BLaER1 treated with 17β-estradiol and CSF1 and Interleukin-3, amounts not matched to agents 10 nM and 100 nM (cell line): ENCODE measurements at regions not wholly inside any gene's neighbourhood (a gene's known extent, or its start where the extent isn't known, plus 50 kb on each side); places are given as distances from the start of the nearest gene placed in this dataset.

Experiments
- H3K27ac ChIP-seq, 11 experiments: shearing (Covaris generic); formaldehyde crosslinking; 2 replicates each; pipeline ENCODE4 v1.8.1; 2022
- H3K27me3 ChIP-seq, 11 experiments: shearing (Covaris generic); formaldehyde crosslinking; 2 replicates each; pipeline ENCODE4 v1.8.1; 2022
- H3K36me3 ChIP-seq, 11 experiments: shearing (Covaris generic); formaldehyde crosslinking; 2 replicates each; pipeline ENCODE4 v1.8.1; 2022
- H3K4me1 ChIP-seq, 10 experiments: shearing (Covaris generic); formaldehyde crosslinking; 2 replicates each; pipeline ENCODE4 v1.8.1; 2022
- H3K4me2 ChIP-seq, 11 experiments: shearing (Covaris generic); formaldehyde crosslinking; 2 replicates each; pipeline ENCODE4 v1.8.1; 2022
- H3K4me3 ChIP-seq, 10 experiments: shearing (Covaris generic); formaldehyde crosslinking; 2 replicates each; pipeline ENCODE4 v1.8.1; 2022
- H3K9ac ChIP-seq, 11 experiments: shearing (Covaris generic); formaldehyde crosslinking; 2 replicates each; pipeline ENCODE4 v1.8.1; 2022
- H3K9me3 ChIP-seq, 11 experiments: shearing (Covaris generic); formaldehyde crosslinking; replicated peaks in 1 of 11; 2 replicates each; pipeline ENCODE4 v1.8.1; 2022
- H4K20me1 ChIP-seq, 11 experiments: shearing (Covaris generic); formaldehyde crosslinking; 2 replicates each; pipeline ENCODE4 v1.8.1; 2022
- Cebpa-rat ChIP-seq, 11 experiments: shearing (Covaris generic); IDR thresholded peaks; 2 replicates each; pipeline ENCODE4 v1.8.1; 2022

DNA sequence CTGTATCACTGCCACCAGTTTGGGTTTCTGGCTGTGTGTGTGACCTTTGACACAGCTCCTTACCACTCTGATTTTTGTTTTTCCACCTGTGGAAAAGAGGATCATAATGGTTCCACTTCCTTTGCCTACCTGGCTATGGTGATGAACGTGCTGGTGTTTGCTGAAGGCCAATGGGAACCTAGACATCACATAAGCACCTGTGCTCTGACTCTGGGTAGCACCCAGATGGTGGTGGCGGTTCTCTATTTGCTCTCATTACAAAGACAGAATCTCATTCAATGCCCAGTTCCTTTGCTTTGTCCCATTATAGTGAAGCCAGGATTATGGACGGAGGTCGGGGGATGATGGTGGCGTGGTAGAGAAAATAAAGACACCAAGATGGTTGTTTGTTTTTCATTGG, 121.2 kb upstream of the GATA6 start:
- no peak overlapping the region for H3K4me2 ChIP-seq
- H4K20me1 ChIP-seq: no peaks in the 10 kb centered on the region
- no peak for TF ChIP-seq Cebpa-rat (IDR thresholded peaks at IDR 0.05)
- no peak overlapping the region for H3K27ac ChIP-seq
- no peaks in the 10 kb centered on the region for H3K4me1 ChIP-seq
- H3K4me3 ChIP-seq: no peak overlapping the region
- no peaks in the 10 kb centered on the region for H3K36me3 ChIP-seq
- no peaks in the 10 kb centered on the region for H3K27me3 ChIP-seq
- peaks cover 0 to 9% (median 0%) of the 10 kb centered on the region in 11 experiments; a peak in 3 of 22 replicates for H3K9me3 ChIP-seq
- no peak overlapping the region for H3K9ac ChIP-seq

DNA sequence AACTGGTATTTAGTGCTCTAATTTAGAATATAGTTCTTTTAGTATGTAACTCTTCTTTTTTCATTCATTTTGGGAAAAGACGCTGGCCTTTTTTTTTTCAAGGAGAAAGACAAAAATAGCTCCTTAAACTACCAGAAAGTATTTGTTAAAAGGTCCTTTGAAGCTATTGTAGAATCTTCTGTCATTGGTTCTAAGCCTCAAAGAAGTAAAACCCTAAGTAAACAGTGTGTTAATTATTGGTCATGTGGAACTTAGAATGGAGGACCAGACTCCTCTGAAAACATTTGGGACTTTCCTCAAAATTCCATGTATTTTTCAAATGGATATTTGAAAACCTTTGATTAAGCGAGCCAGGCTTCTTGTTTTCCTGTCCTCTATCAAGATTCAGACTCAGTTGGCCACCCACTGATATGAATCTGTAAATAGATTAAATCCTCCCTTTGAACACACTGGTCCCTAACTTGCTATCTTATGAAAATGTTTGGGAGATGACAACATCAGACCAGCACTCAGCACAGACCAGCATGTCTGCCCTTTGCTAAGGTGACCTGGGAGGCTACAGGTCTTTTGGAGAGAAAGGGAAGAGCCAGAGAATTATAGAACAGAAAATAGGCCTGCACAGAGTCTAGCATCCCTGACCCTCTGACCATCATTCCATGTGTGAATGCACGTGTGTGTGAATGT, 120.3 kb upstream of the GATA6 start:
- Histone ChIP-seq H3K36me3 (no peaks in the 10 kb centered on the region), H3K27me3 (no peaks in the 10 kb centered on the region), H3K4me1 (no peaks in the 10 kb centered on the region), H3K9me3 (peaks cover 0 to 12% (median 0%) of the 10 kb centered on the region in 11 experiments; a peak in 4 of 22 replicates), H3K4me2 (no peak overlapping the region), H4K20me1 (no peaks in the 10 kb centered on the region), H3K27ac (no peak overlapping the region), H3K4me3 (no peak overlapping the region), H3K9ac (no peak overlapping the region)
- TF ChIP-seq Cebpa-rat (IDR thresholded peaks at IDR 0.05): no peak

DNA sequence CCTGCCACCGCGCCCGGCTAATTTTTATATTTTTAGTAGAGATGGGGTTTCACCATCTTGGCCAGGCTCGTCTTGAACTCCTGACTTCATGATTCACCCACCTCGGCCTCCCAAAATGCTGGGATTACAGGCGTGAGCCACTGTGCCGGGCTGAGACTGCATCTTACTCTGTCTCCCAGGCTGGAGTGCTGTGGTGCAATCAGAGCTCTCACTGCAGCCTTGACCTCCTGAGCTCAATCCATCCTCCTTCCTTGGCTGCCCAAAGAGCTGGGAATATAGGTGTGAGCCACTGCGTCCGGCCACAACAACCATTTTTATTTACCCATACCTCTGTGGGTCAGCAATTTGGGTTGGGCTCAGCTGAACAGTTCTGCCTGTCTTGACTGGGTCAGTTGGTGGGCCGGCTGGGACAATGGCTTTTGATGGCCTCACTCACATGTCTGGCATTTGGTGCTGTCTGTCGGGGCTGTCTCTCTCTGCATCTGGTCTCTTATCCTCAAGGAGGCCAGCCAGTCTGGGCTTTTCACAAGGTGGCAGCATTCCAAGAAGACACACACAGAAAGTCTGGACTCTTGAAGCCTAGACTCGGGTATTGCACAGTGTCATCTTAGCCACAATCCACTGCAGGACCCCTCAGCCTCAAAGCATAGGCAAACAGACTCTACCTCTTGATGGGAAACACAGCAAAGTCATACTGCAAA, 116.8 kb upstream of the GATA6 start:
- Histone ChIP-seq H3K4me1 (no peaks in the 10 kb centered on the region), H3K27me3 (no peaks in the 10 kb centered on the region), H3K4me3 (no peak overlapping the region), H4K20me1 (no peaks in the 10 kb centered on the region), H3K9me3 (peaks cover 0 to 31% (median 9%) of the 10 kb centered on the region in 11 experiments; a peak in 8 of 22 replicates), H3K9ac (no peak overlapping the region), H3K27ac (no peak overlapping the region), H3K36me3 (no peaks in the 10 kb centered on the region), H3K4me2 (no peak overlapping the region)
- TF ChIP-seq Cebpa-rat (IDR thresholded peaks at IDR 0.05): no peak

DNA sequence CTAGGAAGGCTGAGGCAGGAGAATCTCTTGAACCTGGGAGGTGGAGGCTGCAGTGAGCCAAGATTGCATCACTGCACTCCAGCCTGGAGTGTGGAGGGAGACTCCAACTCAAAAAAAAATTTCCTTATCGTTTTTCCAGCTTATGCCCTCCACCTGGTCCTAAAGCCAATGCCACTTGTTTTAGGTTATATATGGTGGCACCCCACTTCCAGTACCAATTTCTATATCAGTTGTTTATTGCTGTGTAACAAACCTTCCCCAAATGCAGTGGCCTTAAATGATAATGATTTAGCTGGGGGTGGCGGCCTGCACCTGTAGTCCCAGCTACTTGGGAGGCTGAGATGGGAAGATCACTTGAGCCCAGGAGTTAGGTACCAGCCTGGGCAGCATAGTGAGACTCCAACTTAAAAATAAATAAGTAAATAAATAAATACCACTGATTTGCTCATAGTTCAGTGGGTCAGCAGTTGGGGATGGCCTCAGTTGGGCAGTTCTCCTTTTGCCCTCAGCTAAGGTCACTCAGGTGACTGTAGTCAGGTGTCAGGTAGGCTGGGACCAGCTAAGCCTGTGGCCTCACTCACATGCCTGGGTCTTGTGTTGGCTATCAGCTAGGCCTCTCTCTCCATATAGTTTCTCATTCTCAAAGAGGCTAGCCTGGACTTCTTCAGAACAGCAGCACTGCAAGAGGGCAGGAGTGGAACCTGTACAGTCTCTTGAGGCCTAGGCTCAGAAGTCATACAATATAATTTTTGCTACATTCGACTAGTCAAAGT, 113.7 kb upstream of the GATA6 start:
- Histone ChIP-seq H3K9ac (no peak overlapping the region), H3K27me3 (no peaks in the 10 kb centered on the region), H3K27ac (no peak overlapping the region), H3K4me2 (no peak overlapping the region), H3K9me3 (peaks cover 0 to 31% (median 9%) of the 10 kb centered on the region in 11 experiments; a peak in 8 of 22 replicates), H3K4me3 (no peak overlapping the region), H3K36me3 (no peaks in the 10 kb centered on the region), H3K4me1 (no peaks in the 10 kb centered on the region), H4K20me1 (no peaks in the 10 kb centered on the region)
- TF ChIP-seq Cebpa-rat (IDR thresholded peaks at IDR 0.05): no peak

DNA sequence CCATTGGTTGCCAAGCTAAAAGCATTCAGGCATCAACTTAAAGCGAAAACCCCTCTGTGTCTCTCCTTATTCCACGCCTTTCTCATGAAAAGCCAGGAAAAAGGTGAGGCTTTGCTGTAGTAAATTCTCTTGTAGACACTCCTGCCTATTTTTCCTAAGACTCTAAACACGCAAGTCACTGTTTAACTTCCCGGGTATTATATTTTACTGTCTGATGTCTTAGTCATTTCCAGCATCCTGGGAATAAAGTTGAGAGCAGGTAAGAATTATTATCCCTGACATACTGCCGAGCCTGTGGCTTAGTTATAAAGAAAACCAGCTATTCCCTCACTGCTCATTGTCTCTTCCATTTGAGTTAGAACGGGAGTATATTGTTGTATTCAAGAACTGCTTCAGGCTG, 112.4 kb upstream of the GATA6 start:
- peaks cover 0 to 31% (median 9%) of the 10 kb centered on the region in 11 experiments; a peak in 8 of 22 replicates for H3K9me3 ChIP-seq
- H3K27me3 ChIP-seq: no peaks in the 10 kb centered on the region
- no peak overlapping the region for H3K27ac ChIP-seq
- no peaks in the 10 kb centered on the region for H4K20me1 ChIP-seq
- no peaks in the 10 kb centered on the region for H3K4me1 ChIP-seq
- no peak for TF ChIP-seq Cebpa-rat (IDR thresholded peaks at IDR 0.05)
- H3K36me3 ChIP-seq: no peaks in the 10 kb centered on the region
- H3K4me2 ChIP-seq: no peak overlapping the region
- no peak overlapping the region for H3K9ac ChIP-seq
- H3K4me3 ChIP-seq: no peak overlapping the region

DNA sequence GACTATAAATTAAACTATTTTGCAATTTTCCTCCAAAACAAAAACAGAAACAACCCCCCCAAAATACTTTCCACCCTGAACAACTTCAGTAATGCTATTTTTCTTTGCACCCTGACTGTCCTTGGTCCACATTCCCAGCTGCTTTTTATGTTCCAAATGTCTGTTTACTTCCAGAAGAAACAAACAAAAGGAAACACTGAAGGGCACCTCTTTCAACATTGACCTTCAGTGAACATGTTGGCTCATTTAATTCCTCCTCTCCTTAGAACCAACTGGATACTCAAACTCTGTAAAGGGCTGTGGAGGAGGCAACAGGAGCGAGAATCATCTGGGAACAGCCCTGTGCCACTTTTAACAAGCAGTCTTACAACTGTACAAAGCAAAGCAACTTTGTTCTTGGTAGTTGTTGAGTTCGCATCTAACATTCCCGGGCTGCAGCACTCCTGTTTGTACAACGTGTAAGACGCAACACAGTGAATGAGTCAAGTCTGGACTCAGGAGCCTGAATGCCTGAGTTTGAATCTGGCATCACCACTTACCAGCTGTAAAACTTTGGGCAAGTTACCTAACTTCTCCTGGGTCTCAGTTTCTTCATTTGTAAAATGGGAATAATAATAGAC, 111.4 kb upstream of the GATA6 start:
- Histone ChIP-seq H3K36me3 (no peaks in the 10 kb centered on the region), H3K9me3 (peaks cover 0 to 23% (median 6%) of the 10 kb centered on the region in 11 experiments; a peak in 7 of 22 replicates), H3K4me1 (no peaks in the 10 kb centered on the region), H4K20me1 (no peaks in the 10 kb centered on the region), H3K4me2 (no peak overlapping the region), H3K27me3 (no peaks in the 10 kb centered on the region), H3K9ac (no peak overlapping the region), H3K4me3 (no peak overlapping the region), H3K27ac (no peak overlapping the region)
- no peak for TF ChIP-seq Cebpa-rat (IDR thresholded peaks at IDR 0.05)

DNA sequence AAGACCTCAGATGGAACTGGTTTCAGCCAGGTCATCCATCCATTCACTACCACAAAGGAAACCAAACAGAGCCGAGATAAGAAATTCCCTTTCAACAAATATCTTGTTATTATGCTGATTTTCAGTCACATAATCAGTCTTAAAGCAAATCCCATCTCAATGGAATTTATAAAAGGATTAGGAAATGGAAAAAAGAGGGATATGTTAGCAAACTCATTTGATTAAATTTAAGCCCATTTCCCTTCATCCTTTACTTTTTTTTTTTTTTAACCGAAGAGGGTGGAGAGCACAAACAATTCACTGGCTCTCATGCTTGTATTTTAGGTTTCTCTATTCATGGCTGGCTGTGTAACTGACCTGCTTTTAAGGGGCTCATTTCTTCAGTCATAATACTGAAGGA, 109.0 kb upstream of the GATA6 start:
- Histone ChIP-seq H3K4me1 (no peaks in the 10 kb centered on the region), H3K9me3 (peaks cover 0 to 8% (median 0%) of the 10 kb centered on the region in 11 experiments; a peak in 5 of 22 replicates), H3K4me3 (no peak overlapping the region), H3K4me2 (no peak overlapping the region), H3K9ac (no peak overlapping the region), H4K20me1 (no peaks in the 10 kb centered on the region), H3K36me3 (no peaks in the 10 kb centered on the region), H3K27ac (no peak overlapping the region), H3K27me3 (no peaks in the 10 kb centered on the region)
- TF ChIP-seq Cebpa-rat (IDR thresholded peaks at IDR 0.05): no peak

DNA sequence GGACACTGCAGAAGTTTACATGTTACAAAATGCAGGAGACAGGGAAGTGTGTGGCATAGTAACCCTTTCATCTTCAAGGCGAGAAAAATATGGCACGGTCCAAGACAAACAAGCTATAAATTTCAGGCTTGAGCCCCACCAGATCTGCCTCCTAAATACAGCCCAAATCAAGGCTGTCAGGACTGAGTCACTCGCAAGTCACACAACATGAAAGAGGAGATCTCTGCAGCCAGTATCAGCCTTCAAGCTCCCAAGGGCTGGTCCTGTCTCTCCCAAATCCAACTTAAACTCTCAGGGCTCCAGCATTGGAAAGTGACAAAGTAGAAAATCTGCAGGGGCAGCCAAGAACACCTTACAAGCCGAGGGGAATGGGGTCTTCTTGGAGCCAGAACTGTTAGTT, 106.3 kb upstream of the GATA6 start:
- Histone ChIP-seq H4K20me1 (no peaks in the 10 kb centered on the region), H3K27ac (no peak overlapping the region), H3K36me3 (no peaks in the 10 kb centered on the region), H3K4me3 (no peak overlapping the region), H3K9ac (no peak overlapping the region), H3K27me3 (no peaks in the 10 kb centered on the region), H3K4me2 (no peak overlapping the region), H3K9me3 (peaks cover 0 to under 1% (median 0%) of the 10 kb centered on the region in 11 experiments; a peak in 1 of 22 replicates), H3K4me1 (no peaks in the 10 kb centered on the region)
- TF ChIP-seq Cebpa-rat (IDR thresholded peaks at IDR 0.05): no peak

DNA sequence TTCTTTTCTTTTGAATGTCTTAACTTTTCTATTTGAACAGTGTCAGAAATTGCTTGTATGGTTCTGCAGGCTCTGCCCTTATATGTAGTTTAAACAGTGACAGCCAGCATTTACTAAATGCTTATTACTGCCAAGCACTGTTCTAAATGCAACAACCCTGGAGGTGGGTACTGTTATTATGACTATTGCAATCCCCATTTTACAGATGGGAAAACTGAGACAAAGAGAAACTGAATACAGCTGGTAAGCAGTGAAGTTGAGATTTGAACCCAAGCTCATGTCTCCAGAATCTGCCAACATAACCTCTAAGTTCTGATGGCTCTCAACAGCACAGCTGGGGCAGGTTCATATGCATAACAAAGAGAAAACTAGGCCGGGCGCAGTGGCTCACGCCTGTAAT, 105.7 kb upstream of the GATA6 start:
- no peak overlapping the region for H3K27ac ChIP-seq
- no peaks in the 10 kb centered on the region for H3K4me1 ChIP-seq
- H3K27me3 ChIP-seq: no peaks in the 10 kb centered on the region
- no peaks in the 10 kb centered on the region for H4K20me1 ChIP-seq
- H3K4me3 ChIP-seq: no peak overlapping the region
- H3K9me3 ChIP-seq: peaks cover 0 to 7% (median 0%) of the 10 kb centered on the region in 11 experiments; a peak in 2 of 22 replicates
- H3K36me3 ChIP-seq: no peaks in the 10 kb centered on the region
- no peak overlapping the region for H3K4me2 ChIP-seq
- no peak overlapping the region for H3K9ac ChIP-seq
- no peak for TF ChIP-seq Cebpa-rat (IDR thresholded peaks at IDR 0.05)
